CD14-positive monocyte (primary cell): ENCODE measurements at regions not wholly inside any gene's neighbourhood (a gene's known extent, or its start where the extent isn't known, plus 50 kb on each side); places are given as distances from the start of the nearest gene placed in this dataset.

Source experiments
- DNase-seq, 3 donors: peaks; one replicate each; pipeline ENCODE4 v3.0.0-alpha.2; 2011 to 2022
- H2AFZ ChIP-seq: 2 replicates; pipeline ENCODE4 v1.6.0; 2012; ENCODE audit warnings: mild to moderate bottlenecking, low read depth, low read length, inconsistent platforms; ENCODE audit not compliant: insufficient read depth, poor library complexity, severe bottlenecking
- H3K27ac ChIP-seq, 2 donors: 1 replicate in 1 of 2; 2 replicates in 1 of 2; pipeline ENCODE4 v1.5.1; 2012 to 2013; ENCODE audit warnings: low read length in 2 of 2, control low read depth in 1 of 2, inconsistent platforms in 1 of 2, low read depth in 1 of 2, mild to moderate bottlenecking in 1 of 2
- H3K27me3 ChIP-seq, 2 donors: one replicate each; pipeline versions ENCODE4 v1.6.0 to v1.6.1; 2011 to 2013; ENCODE audit warnings: low read length in 2 of 2; ENCODE audit not compliant: control insufficient read depth in 2 of 2, insufficient read depth in 2 of 2
- H3K36me3 ChIP-seq, 2 donors: replicated peaks in 1 of 2; 1 replicate in 1 of 2; 2 replicates in 1 of 2; pipeline versions ENCODE4 v1.5.1 to v1.6.1; 2012 to 2013; ENCODE audit warnings: low read length in 2 of 2, control low read depth in 1 of 2, inconsistent platforms in 1 of 2, mild to moderate bottlenecking in 1 of 2; ENCODE audit not compliant: insufficient read depth in 2 of 2, control insufficient read depth in 1 of 2
- H3K4me1 ChIP-seq, 2 donors: 1 replicate in 1 of 2; 2 replicates in 1 of 2; pipeline versions ENCODE4 v1.5.1 to v1.6.1; 2012 to 2013; ENCODE audit warnings: low read length in 2 of 2, control low read depth in 1 of 2, inconsistent platforms in 1 of 2, mild to moderate bottlenecking in 1 of 2, moderate library complexity in 1 of 2; ENCODE audit not compliant: insufficient read depth in 2 of 2, control insufficient read depth in 1 of 2
- H3K4me2 ChIP-seq: replicated peaks from 2 replicates; pipeline ENCODE3; 2012; ENCODE audit warnings: low read length, moderate library complexity, mild to moderate bottlenecking; ENCODE audit not compliant: poor library complexity, severe bottlenecking; ENCODE audit errors: extremely low read depth
- H3K4me3 ChIP-seq, 3 experiments: fragments of 200-600 bp in 1 of 3; sonication (generic) in 1 of 3; replicated peaks in 1 of 3; 1 replicate in 2 of 3; 2 replicates in 1 of 3; pipeline ENCODE4 v1.5.1; 2011 to 2013; ENCODE audit warnings: low read length in 3 of 3, mild to moderate bottlenecking in 3 of 3, control low read depth in 2 of 3, low read depth in 2 of 3, inconsistent platforms in 1 of 3, moderate library complexity in 1 of 3
- H3K79me2 ChIP-seq: 2 replicates; pipeline ENCODE4 v1.6.0; 2012; ENCODE audit warnings: mild to moderate bottlenecking, control low read depth, inconsistent platforms, low read length, moderate library complexity; ENCODE audit not compliant: insufficient read depth
- H3K9ac ChIP-seq: 2 replicates; pipeline ENCODE4 v1.6.0; 2017; ENCODE audit warnings: low read length, mild to moderate bottlenecking; ENCODE audit not compliant: insufficient read depth, poor library complexity, severe bottlenecking
- H3K9me3 ChIP-seq, 2 donors: replicated peaks in 1 of 2; 1 replicate in 1 of 2; 2 replicates in 1 of 2; pipeline versions ENCODE4 v1.5.1 to v1.6.1; 2012 to 2013; ENCODE audit warnings: low read length in 2 of 2, control low read depth in 1 of 2; ENCODE audit not compliant: control insufficient read depth in 1 of 2, insufficient read depth in 1 of 2
- H4K20me1 ChIP-seq: 2 replicates; pipeline ENCODE4 v1.6.0; 2012; ENCODE audit warnings: mild to moderate bottlenecking, low read length, control low read depth, moderate library complexity; ENCODE audit not compliant: insufficient read depth
- H3K27ac Mint-ChIP-seq, 7 donors: one replicate each; pipeline ENCODE4 v1.8.0; 2020; ENCODE audit warnings: mild to moderate bottlenecking in 7 of 7, mixed read lengths in 7 of 7, moderate library complexity in 6 of 7, inconsistent platforms in 2 of 7
- H3K27me3 Mint-ChIP-seq, 3 donors: one replicate each; pipeline ENCODE4 v1.8.0; 2021 to 2022; ENCODE audit warnings: low read depth in 3 of 3, mild to moderate bottlenecking in 3 of 3, mixed read lengths in 3 of 3, moderate library complexity in 3 of 3, inconsistent platforms in 1 of 3
- H3K36me3 Mint-ChIP-seq, 2 donors: one replicate each; pipeline ENCODE4 v1.8.0; 2020; ENCODE audit warnings: mixed read lengths in 2 of 2, inconsistent platforms in 1 of 2, mild to moderate bottlenecking in 1 of 2
- H3K4me1 Mint-ChIP-seq: one replicate; pipeline ENCODE4 v1.8.0; 2020; ENCODE audit warnings: mild to moderate bottlenecking, mixed read lengths
- H3K4me3 Mint-ChIP-seq, 2 donors: one replicate each; pipeline ENCODE4 v1.8.0; 2020; ENCODE audit warnings: mild to moderate bottlenecking in 2 of 2, mixed read lengths in 2 of 2, moderate library complexity in 1 of 2
- H3K9me3 Mint-ChIP-seq, 7 donors: one replicate each; pipeline ENCODE4 v1.8.0; 2020 to 2022; ENCODE audit warnings: mixed read lengths in 7 of 7, mild to moderate bottlenecking in 6 of 7, moderate library complexity in 6 of 7, inconsistent platforms in 2 of 7
- WGBS: methylation state at CpG from one replicate; pipeline ENCODE4 v1.1.5; 2013; ENCODE audit warnings: missing lambda C conversion rate; ENCODE audit not compliant: insufficient coverage; 5-methylcytosine and 5-hydroxymethylcytosine counted together
- intact Hi-C, 2 donors: fragments of 100-400 bp; cut with micrococcal nuclease; formaldehyde crosslinking; loops; one replicate each; pipeline versions ENCODE4 v1.15.0 to v1.15.1; 2023
- TF ChIP-seq, protein P1 (sequence below): fragments of 200-600 bp; IDR thresholded peaks from one replicate; pipeline ENCODE4 v1.8.0; 2022; ENCODE audit warnings: antibody characterized with exemption, mild to moderate bottlenecking

DNA sequence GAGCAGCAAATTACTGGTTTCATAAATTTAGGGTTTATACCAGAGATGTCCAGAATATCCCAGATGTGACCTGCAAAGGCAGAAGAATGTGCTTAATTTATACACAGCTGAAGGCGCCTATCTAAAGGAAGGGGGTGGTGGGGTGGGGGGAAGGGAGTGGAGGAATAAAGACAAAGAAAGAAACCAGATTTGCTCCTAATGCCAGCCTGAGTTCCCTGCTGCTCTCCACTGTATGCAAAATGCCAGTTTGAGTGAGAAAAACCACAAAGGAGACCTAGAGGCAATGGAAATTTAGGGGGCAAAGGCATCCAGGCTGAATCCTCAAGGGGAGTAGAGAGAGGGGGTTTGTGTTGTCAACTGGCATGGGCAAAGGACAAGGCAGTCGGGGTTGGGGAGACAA lies 161.5 kb upstream of the TOX3 start:
- no peaks in the 10 kb centered on the region for H4K20me1 ChIP-seq
- no peak overlapping the region for H3K4me3 ChIP-seq
- peaks cover 3 to 7% (median 4%) of the 10 kb centered on the region in 3 donors for H3K27me3 Mint-ChIP-seq
- H3K27ac ChIP-seq = no peak overlapping the region
- H3K4me3 Mint-ChIP-seq = no peak overlapping the region
- no peak overlapping the region for H3K4me2 ChIP-seq
- H3K79me2 ChIP-seq = no peaks in the 10 kb centered on the region
- peaks cover 0 to 3% of the 10 kb centered on the region in 2 donors for H3K27me3 ChIP-seq
- no peaks in the 10 kb centered on the region for H3K9me3 ChIP-seq
- H3K4me1 ChIP-seq = no peaks in the 10 kb centered on the region
- no peaks in the 10 kb centered on the region for H3K36me3 ChIP-seq
- no peaks in the 10 kb centered on the region for H3K36me3 Mint-ChIP-seq
- H3K27ac Mint-ChIP-seq = no peak overlapping the region
- intact Hi-C loops = no loop called here
- no peak for DNase-seq
- peaks cover 0 to 8% (median 3%) of the 10 kb centered on the region in 7 donors for H3K9me3 Mint-ChIP-seq
- no peaks in the 10 kb centered on the region for H3K4me1 Mint-ChIP-seq
- H2AFZ ChIP-seq = no peak overlapping the region
- 70% methylated on average over 1 of the region's 2 CpGs for WGBS
- H3K9ac ChIP-seq = no peak overlapping the region
- TF ChIP-seq, protein P1, sequence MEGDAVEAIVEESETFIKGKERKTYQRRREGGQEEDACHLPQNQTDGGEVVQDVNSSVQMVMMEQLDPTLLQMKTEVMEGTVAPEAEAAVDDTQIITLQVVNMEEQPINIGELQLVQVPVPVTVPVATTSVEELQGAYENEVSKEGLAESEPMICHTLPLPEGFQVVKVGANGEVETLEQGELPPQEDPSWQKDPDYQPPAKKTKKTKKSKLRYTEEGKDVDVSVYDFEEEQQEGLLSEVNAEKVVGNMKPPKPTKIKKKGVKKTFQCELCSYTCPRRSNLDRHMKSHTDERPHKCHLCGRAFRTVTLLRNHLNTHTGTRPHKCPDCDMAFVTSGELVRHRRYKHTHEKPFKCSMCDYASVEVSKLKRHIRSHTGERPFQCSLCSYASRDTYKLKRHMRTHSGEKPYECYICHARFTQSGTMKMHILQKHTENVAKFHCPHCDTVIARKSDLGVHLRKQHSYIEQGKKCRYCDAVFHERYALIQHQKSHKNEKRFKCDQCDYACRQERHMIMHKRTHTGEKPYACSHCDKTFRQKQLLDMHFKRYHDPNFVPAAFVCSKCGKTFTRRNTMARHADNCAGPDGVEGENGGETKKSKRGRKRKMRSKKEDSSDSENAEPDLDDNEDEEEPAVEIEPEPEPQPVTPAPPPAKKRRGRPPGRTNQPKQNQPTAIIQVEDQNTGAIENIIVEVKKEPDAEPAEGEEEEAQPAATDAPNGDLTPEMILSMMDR = no peak

GRCh38 chr16:52707676-52708337 lies 160.9 kb upstream of the TOX3 start:
- Histone ChIP-seq H3K9ac (no peak overlapping the region), H3K4me3 (no peak overlapping the region), H3K27me3 (peaks cover 0 to 3% of the 10 kb centered on the region in 2 donors), H3K79me2 (no peaks in the 10 kb centered on the region), H2AFZ (no peak overlapping the region), H3K9me3 (no peaks in the 10 kb centered on the region), H3K36me3 (no peaks in the 10 kb centered on the region), H3K27ac (no peak overlapping the region), H3K4me2 (no peak overlapping the region), H4K20me1 (no peaks in the 10 kb centered on the region), H3K4me1 (no peaks in the 10 kb centered on the region)
- Mint-ChIP-seq H3K27me3 (peaks cover 3 to 7% (median 4%) of the 10 kb centered on the region in 3 donors), H3K27ac (no peak overlapping the region), H3K4me1 (no peaks in the 10 kb centered on the region), H3K9me3 (peaks cover 0 to 9% (median 3%) of the 10 kb centered on the region in 7 donors), H3K36me3 (no peaks in the 10 kb centered on the region), H3K4me3 (no peak overlapping the region)
- WGBS = no CpG with 5 or more reads among the region's 3 CpGs
- intact Hi-C loops = no loop called here
- DNase-seq = no peak
- TF ChIP-seq, protein P1 = no peak
